Astrocyte of the cerebellum (primary cell): ENCODE measurements at regions not wholly inside any gene's neighbourhood (a gene's known extent, or its start where the extent isn't known, plus 50 kb on each side); places are given as distances from the start of the nearest gene placed in this dataset.

ENCODE experiments used
- DNase-seq: peaks from one replicate; pipeline ENCODE4 v3.0.0-alpha.2; 2011; ENCODE audit warnings: low read depth
- H3K4me3 ChIP-seq: 2 replicates; pipeline ENCODE4 v1.5.1; 2011; ENCODE audit warnings: mild to moderate bottlenecking, low read depth, low read length, moderate library complexity
- CTCF ChIP-seq: IDR thresholded peaks from 2 replicates; pipeline ENCODE4 v1.5.1; 2012; ENCODE audit warnings: low read length, low read depth, moderate library complexity, mild to moderate bottlenecking; ENCODE audit errors: missing control alignments
- in situ Hi-C: cut with HindIII; loops from 2 replicates; pipeline ENCODE4 v1.10.0; 2017; ENCODE audit warnings: low sequenced_read_pairs

- no peak for TF ChIP-seq CTCF
- in situ Hi-C loops: no loop called here
- no peak overlapping the region for H3K4me3 ChIP-seq
- DNase-seq: no peak
These were observed 518.0 kb upstream of the HS6ST1 start for GRCh38 chr2:128836559-128837100.

DNA sequence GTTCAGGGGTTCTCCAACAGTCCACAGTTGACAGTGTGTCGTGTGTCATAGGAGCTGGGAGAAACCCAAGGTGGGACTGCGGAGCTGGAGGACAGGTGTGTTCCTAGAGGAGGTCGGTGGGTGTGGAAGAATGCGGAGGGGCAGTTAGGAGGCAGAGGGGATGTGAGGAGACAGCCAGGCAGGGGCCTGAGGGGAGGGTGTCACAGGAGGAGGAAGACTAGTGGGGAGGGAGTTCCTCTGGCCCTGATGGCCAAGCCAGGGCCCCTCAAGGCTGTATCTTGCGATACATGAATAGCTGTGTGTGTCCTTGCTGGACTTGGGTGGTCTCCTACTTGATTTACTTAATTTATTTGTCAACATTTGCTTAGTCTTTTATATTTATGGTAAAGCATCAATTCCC is 519.6 kb upstream of the HS6ST1 start:
- in situ Hi-C loops: no loop called here
- no peak for TF ChIP-seq CTCF

GRCh38 chr2:128841803-128842202 is 523.1 kb upstream of the HS6ST1 start:
- in situ Hi-C loops: no loop called here
- TF ChIP-seq CTCF: no peak
- peak; percentile 1 for DNase-seq
- H3K4me3 ChIP-seq: no peak overlapping the region

More for the DNA sequence above, 519.6 kb upstream of the HS6ST1 start:
- no peak for DNase-seq
- H3K4me3 ChIP-seq: no peak overlapping the region

GRCh38 chr2:128867311-128867710 is 548.6 kb upstream of the HS6ST1 start:
- H3K4me3 ChIP-seq: no peak overlapping the region
- DNase-seq: no peak
- in situ Hi-C loops: no loop called here
- no peak for TF ChIP-seq CTCF

- no peak for DNase-seq
- H3K4me3 ChIP-seq: no peak overlapping the region
- no peak for TF ChIP-seq CTCF
- in situ Hi-C loops: no loop called here
These were observed 549.4 kb upstream of the HS6ST1 start for GRCh38 chr2:128867936-128868636.

GRCh38 chr2:128868686-128869551 is 550.3 kb upstream of the HS6ST1 start:
- peak; percentile 8 for DNase-seq
- no peak for TF ChIP-seq CTCF
- H3K4me3 ChIP-seq: no peak overlapping the region
- in situ Hi-C loops: no loop called here
